Mesendoderm (in vitro differentiated cells): ENCODE measurements at regions not wholly inside any gene's neighbourhood (a gene's known extent, or its start where the extent isn't known, plus 50 kb on each side); places are given as distances from the start of the nearest gene placed in this dataset.

ENCODE experiments used
- DNase-seq: peaks from one replicate; pipeline ENCODE4 v3.0.0; 2013
- H2AK5ac ChIP-seq: 2 replicates; pipeline ENCODE4 v1.6.1; 2013; ENCODE audit warnings: low read length, inconsistent platforms
- H2BK120ac ChIP-seq: 2 replicates; pipeline ENCODE4 v1.6.1; 2013; ENCODE audit warnings: low read depth, mild to moderate bottlenecking, low read length, moderate library complexity, mixed read lengths
- H2BK15ac ChIP-seq: replicated peaks from 2 replicates; pipeline ENCODE4 v1.6.1; 2013; ENCODE audit warnings: low read depth, mild to moderate bottlenecking, moderate library complexity
- H2BK5ac ChIP-seq: 2 replicates; pipeline ENCODE4 v1.6.1; 2013; ENCODE audit warnings: low read length, inconsistent platforms
- H3K18ac ChIP-seq: 2 replicates; pipeline ENCODE4 v1.6.1; 2013; ENCODE audit warnings: mild to moderate bottlenecking, low read length, mixed read lengths
- H3K23ac ChIP-seq: one replicate; pipeline ENCODE4 v1.6.1; 2013; ENCODE audit warnings: low read length
- H3K27ac ChIP-seq: 2 replicates; pipeline ENCODE4 v1.5.1; 2013; ENCODE audit warnings: low read depth, mild to moderate bottlenecking, inconsistent platforms, low read length, moderate library complexity
- H3K27me3 ChIP-seq: 2 replicates; pipeline ENCODE4 v1.6.1; 2013; ENCODE audit warnings: low read length, control low read depth, mild to moderate bottlenecking, inconsistent platforms; ENCODE audit not compliant: insufficient read depth, poor library complexity
- H3K36me3 ChIP-seq: 2 replicates; pipeline ENCODE4 v1.6.1; 2013; ENCODE audit warnings: low read length, inconsistent platforms; ENCODE audit not compliant: control insufficient read depth, insufficient read depth
- H3K4ac ChIP-seq: one replicate; pipeline ENCODE4 v1.6.1; 2013; ENCODE audit warnings: low read depth, mild to moderate bottlenecking, low read length, moderate library complexity
- H3K4me1 ChIP-seq: 2 replicates; pipeline ENCODE4 v1.6.1; 2013; ENCODE audit warnings: low read depth, low read length, inconsistent platforms; ENCODE audit not compliant: control insufficient read depth
- H3K4me2 ChIP-seq: 2 replicates; pipeline ENCODE4 v1.6.1; 2013; ENCODE audit warnings: low read length
- H3K4me3 ChIP-seq: 2 replicates; pipeline ENCODE4 v1.5.1; 2013; ENCODE audit warnings: mild to moderate bottlenecking, low read length
- H3K56ac ChIP-seq: one replicate; pipeline ENCODE4 v1.6.1; 2013; ENCODE audit warnings: low read length
- H3K79me1 ChIP-seq: 2 replicates; pipeline ENCODE4 v1.6.1; 2013; ENCODE audit warnings: low read length, inconsistent platforms
- H3K79me2 ChIP-seq: 2 replicates; pipeline ENCODE4 v1.6.1; 2013; ENCODE audit warnings: mild to moderate bottlenecking, low read length; ENCODE audit not compliant: control insufficient read depth, insufficient read depth
- H3K9ac ChIP-seq: 2 replicates; pipeline ENCODE4 v1.6.1; 2013; ENCODE audit warnings: low read length, inconsistent platforms
- H4K5ac ChIP-seq: one replicate; pipeline ENCODE4 v1.6.1; 2013; ENCODE audit warnings: low read length
- H4K8ac ChIP-seq: one replicate; pipeline ENCODE4 v1.6.1; 2013; ENCODE audit warnings: low read depth, mild to moderate bottlenecking, control low read depth, low read length, moderate library complexity
- WGBS: extraction: QIAGEN DNeasy Blood & Tissue Kit; methylation state at CpG from one replicate; pipeline ENCODE4 v1.1.7; 2013; ENCODE audit warnings: low lambda C conversion rate, missing lambda C conversion rate; ENCODE audit not compliant: insufficient coverage; ENCODE audit errors: extremely low coverage; 5-methylcytosine and 5-hydroxymethylcytosine counted together

DNA sequence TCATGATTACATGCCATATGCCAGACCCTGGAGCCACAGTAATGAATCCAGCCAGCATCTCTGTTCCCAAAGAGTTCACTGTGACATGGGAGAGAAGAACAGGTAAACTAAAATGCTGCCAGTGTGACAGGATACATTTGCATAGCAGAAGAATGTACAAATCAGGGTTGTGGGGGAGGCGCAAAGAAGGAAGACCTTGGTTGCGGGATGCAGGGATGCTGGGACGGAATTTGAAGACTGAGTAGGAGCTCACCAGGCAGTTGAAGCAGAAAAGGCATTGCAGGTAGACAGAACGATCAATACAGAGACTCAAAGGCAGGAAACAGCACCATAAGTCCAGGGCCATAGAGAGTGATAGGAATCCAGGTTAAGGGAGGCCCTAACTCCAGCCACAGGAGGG, 180.3 kb upstream of the ZC3H12A start:
- no peak overlapping the region for H4K8ac ChIP-seq
- DNase-seq = no peak
- no peak overlapping the region for H2BK5ac ChIP-seq
- H3K23ac ChIP-seq = no peak overlapping the region
- H3K56ac ChIP-seq = no peak overlapping the region
- no peak overlapping the region for H3K4ac ChIP-seq
- no peak overlapping the region for H2BK15ac ChIP-seq
- H3K27me3 ChIP-seq = no peaks in the 10 kb centered on the region
- no peaks in the 10 kb centered on the region for H3K79me2 ChIP-seq
- H3K4me1 ChIP-seq = no peaks in the 10 kb centered on the region
- no peak overlapping the region for H2AK5ac ChIP-seq
- no peaks in the 10 kb centered on the region for H3K36me3 ChIP-seq
- H4K5ac ChIP-seq = no peak overlapping the region
- no peak overlapping the region for H2BK120ac ChIP-seq
- no peak overlapping the region for H3K27ac ChIP-seq
- H3K4me2 ChIP-seq = no peak overlapping the region
- H3K4me3 ChIP-seq = no peak overlapping the region
- WGBS = no CpG with 5 or more reads among the region's 4 CpGs
- H3K9ac ChIP-seq = no peak overlapping the region
- no peaks in the 10 kb centered on the region for H3K79me1 ChIP-seq
- H3K18ac ChIP-seq = no peak overlapping the region

DNA sequence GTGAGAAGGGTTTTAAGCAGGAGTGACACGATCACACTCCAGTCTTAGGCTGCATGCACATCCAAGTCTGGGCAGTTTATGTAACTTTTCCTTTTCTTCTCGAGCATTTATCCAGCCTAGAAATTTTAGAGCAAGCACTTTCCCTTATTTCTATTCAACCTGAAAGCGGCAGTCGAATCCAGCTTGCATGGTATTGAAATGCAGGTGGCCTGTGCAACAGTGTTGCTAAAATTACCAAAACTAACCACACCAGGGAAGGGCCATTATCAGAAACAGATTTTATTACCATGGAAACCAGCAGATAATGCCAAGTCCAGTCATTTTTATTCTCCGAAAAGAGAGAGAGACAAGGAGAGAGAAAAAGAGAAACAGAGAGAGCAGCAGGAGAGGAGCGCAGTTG, 179.9 kb upstream of the ZC3H12A start:
- H4K5ac ChIP-seq = no peak overlapping the region
- H2BK120ac ChIP-seq = no peak overlapping the region
- no peak for DNase-seq
- no peaks in the 10 kb centered on the region for H3K79me2 ChIP-seq
- H2AK5ac ChIP-seq = no peak overlapping the region
- no peaks in the 10 kb centered on the region for H3K4me1 ChIP-seq
- H3K36me3 ChIP-seq = no peaks in the 10 kb centered on the region
- no peak overlapping the region for H3K23ac ChIP-seq
- no peak overlapping the region for H3K56ac ChIP-seq
- H3K27me3 ChIP-seq = no peaks in the 10 kb centered on the region
- H3K27ac ChIP-seq = no peak overlapping the region
- no peak overlapping the region for H3K9ac ChIP-seq
- no peak overlapping the region for H4K8ac ChIP-seq
- WGBS = no CpG with 5 or more reads among the region's 6 CpGs
- no peak overlapping the region for H3K18ac ChIP-seq
- H2BK15ac ChIP-seq = no peak overlapping the region
- H3K4me3 ChIP-seq = no peak overlapping the region
- H3K79me1 ChIP-seq = no peaks in the 10 kb centered on the region
- no peak overlapping the region for H3K4ac ChIP-seq
- no peak overlapping the region for H2BK5ac ChIP-seq
- H3K4me2 ChIP-seq = no peak overlapping the region

DNA sequence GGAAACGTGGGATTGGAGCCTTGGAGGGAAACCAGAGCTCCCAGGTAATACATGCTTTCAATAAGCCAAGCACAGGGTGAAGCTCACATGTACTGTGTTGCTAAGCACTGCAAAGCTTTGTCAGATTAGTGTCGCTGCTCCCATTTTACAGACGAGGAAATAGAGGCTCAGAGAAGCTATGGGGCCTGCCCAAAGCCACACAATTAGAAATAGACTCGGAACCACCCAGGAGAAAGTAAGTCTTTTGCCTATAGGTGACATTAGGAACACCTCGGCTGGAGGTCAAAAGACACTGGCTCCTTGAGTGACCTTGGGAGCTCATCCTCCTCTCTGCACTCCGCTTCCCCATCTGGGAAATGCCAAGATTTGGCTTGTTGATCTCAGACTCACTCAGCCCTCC, 175.6 kb upstream of the ZC3H12A start:
- Histone ChIP-seq H3K36me3 (no peaks in the 10 kb centered on the region), H3K56ac (no peak overlapping the region), H2AK5ac (no peak overlapping the region), H2BK120ac (no peak overlapping the region), H2BK15ac (no peak overlapping the region), H3K4ac (no peak overlapping the region), H3K9ac (no peak overlapping the region), H3K27ac (no peak overlapping the region), H4K8ac (no peak overlapping the region), H3K18ac (no peak overlapping the region), H3K4me2 (no peak overlapping the region), H3K4me1 (no peaks in the 10 kb centered on the region), H3K79me2 (no peaks in the 10 kb centered on the region), H3K27me3 (no peaks in the 10 kb centered on the region), H2BK5ac (no peak overlapping the region), H3K4me3 (no peak overlapping the region), H3K23ac (no peak overlapping the region), H4K5ac (no peak overlapping the region), H3K79me1 (no peaks in the 10 kb centered on the region)
- WGBS = no CpG with 5 or more reads among the region's 6 CpGs
- no peak for DNase-seq

DNA sequence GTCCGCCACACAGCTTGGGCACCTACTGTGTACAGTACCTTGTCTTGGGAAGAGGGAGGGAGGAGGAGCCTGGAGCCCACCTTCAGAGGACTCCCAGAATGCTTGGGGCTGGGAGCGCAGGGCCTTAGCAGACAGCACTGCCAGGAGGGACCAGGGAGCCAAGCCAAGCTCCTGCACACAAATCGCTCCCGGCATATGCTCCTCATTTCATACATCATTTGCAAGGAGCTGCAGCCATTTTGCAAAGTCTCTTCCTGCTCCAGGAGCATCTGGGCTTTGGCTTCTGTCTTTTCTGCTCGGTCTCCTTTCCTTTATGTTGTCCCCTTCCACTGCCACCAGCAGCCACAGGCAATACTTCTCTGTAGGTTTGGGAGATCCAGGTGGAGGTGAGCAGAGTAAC, 175.2 kb upstream of the ZC3H12A start:
- H3K79me1 ChIP-seq = no peaks in the 10 kb centered on the region
- WGBS = no CpG with 5 or more reads among the region's 5 CpGs
- H3K23ac ChIP-seq = no peak overlapping the region
- H3K4me2 ChIP-seq = no peak overlapping the region
- H3K4ac ChIP-seq = no peak overlapping the region
- no peak overlapping the region for H2AK5ac ChIP-seq
- no peak overlapping the region for H3K9ac ChIP-seq
- no peak overlapping the region for H3K4me3 ChIP-seq
- H2BK5ac ChIP-seq = no peak overlapping the region
- no peaks in the 10 kb centered on the region for H3K4me1 ChIP-seq
- H2BK15ac ChIP-seq = no peak overlapping the region
- no peaks in the 10 kb centered on the region for H3K79me2 ChIP-seq
- no peaks in the 10 kb centered on the region for H3K36me3 ChIP-seq
- no peak overlapping the region for H3K18ac ChIP-seq
- H3K27ac ChIP-seq = no peak overlapping the region
- no peak overlapping the region for H4K5ac ChIP-seq
- no peaks in the 10 kb centered on the region for H3K27me3 ChIP-seq
- no peak for DNase-seq
- H3K56ac ChIP-seq = no peak overlapping the region
- H4K8ac ChIP-seq = no peak overlapping the region
- H2BK120ac ChIP-seq = no peak overlapping the region

DNA sequence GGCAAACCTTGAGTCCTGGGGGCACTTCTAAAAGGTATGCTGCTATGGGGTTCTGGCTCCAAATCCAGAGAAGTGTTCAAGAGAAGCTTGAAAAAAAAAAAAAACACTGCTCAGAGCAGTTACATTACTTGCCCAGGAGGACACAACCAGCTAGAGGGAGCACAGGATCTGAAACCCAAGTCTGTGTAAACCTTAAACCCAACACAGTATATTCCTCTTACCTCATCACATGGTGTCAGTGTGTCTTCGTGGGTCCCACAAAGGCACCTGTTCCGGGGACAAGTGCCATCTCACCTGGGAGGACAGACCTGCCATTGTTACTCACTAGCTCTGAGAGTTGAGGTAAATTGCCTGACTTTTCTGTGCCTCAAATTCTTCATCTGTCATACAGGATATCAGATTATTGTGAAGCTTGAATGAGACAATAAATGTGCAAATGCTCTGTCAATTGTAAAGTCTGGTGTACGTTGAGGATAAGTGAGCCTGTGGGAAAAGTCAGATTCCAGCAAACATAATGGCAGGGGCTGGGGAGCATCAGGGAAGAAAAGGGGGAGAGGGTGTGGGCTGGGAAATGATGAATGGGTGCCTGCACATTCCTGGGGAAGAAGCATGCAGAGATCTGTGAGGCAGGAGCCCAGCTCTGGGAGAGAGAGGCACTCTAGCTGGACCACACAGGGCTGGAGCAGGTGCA, 170.4 kb upstream of the ZC3H12A start:
- Histone ChIP-seq H3K23ac (no peak overlapping the region), H3K4ac (no peak overlapping the region), H2BK120ac (no peak overlapping the region), H4K8ac (no peak overlapping the region), H3K79me2 (no peaks in the 10 kb centered on the region), H3K18ac (no peak overlapping the region), H2AK5ac (no peak overlapping the region), H3K27me3 (no peaks in the 10 kb centered on the region), H3K36me3 (no peaks in the 10 kb centered on the region), H3K4me2 (no peak overlapping the region), H2BK5ac (no peak overlapping the region), H3K79me1 (no peaks in the 10 kb centered on the region), H3K27ac (no peak overlapping the region), H3K4me3 (no peak overlapping the region), H3K56ac (no peak overlapping the region), H3K4me1 (no peaks in the 10 kb centered on the region), H2BK15ac (no peak overlapping the region), H3K9ac (no peak overlapping the region), H4K5ac (no peak overlapping the region)
- no CpG with 5 or more reads among the region's 3 CpGs for WGBS
- no peak for DNase-seq

DNA sequence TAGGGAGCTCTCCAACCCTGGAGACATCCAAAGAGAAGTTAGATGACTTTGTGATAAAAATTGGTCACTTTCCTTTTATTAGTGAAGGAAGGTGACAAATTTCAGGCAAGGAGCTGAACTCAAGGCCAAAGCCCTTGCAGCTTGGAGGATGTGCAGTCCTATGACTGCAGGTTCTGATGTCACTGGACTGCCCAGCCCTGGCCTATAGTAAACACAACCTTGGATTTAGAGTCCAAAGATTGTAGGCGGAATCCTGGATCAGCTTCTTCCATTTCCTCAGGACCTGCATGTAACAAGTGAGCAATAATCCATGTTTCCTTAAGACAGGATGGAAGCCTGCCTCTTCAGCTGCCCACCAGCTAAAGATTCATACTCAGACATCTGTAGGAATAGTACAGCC, 169.3 kb upstream of the ZC3H12A start:
- no peak overlapping the region for H4K8ac ChIP-seq
- no peaks in the 10 kb centered on the region for H3K79me2 ChIP-seq
- no peak overlapping the region for H3K27ac ChIP-seq
- no peak overlapping the region for H3K4me2 ChIP-seq
- no peak for DNase-seq
- H3K36me3 ChIP-seq = no peaks in the 10 kb centered on the region
- H3K23ac ChIP-seq = no peak overlapping the region
- H2BK15ac ChIP-seq = no peak overlapping the region
- no peaks in the 10 kb centered on the region for H3K27me3 ChIP-seq
- H4K5ac ChIP-seq = no peak overlapping the region
- no peak overlapping the region for H3K4ac ChIP-seq
- no peak overlapping the region for H3K56ac ChIP-seq
- no peak overlapping the region for H3K18ac ChIP-seq
- H3K79me1 ChIP-seq = no peaks in the 10 kb centered on the region
- no peak overlapping the region for H3K9ac ChIP-seq
- no peaks in the 10 kb centered on the region for H3K4me1 ChIP-seq
- H2AK5ac ChIP-seq = no peak overlapping the region
- no CpG with 5 or more reads among the region's 1 CpG for WGBS
- no peak overlapping the region for H3K4me3 ChIP-seq
- H2BK5ac ChIP-seq = no peak overlapping the region
- H2BK120ac ChIP-seq = no peak overlapping the region
